ENCODE measurements at regions not wholly inside any gene's neighbourhood (a gene's known extent, or its start where the extent isn't known, plus 50 kb on each side); places are given as distances from the start of the nearest gene placed in this dataset.

DNA sequence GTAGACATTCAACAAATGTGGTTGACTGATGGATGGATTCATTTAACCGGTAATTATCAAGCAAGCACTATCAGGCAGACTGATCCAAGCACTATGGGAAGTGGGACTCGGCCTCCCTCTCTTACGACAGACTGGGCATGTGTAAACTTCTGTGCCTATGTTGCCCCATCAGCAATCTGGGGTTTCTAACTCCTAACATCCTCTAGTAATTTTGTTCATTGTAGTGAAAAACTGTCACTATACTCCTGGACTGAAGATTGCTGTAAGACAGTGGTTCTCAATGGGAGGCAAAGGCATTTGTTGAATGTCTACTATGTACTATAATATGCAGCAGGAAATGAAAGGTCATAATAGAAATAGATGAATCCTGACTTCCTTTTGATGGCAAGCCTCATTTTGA is 51.2 kb upstream of the CREB1 start:
- no CpG with 5 or more reads among the region's 3 CpGs for WGBS, 2 experiments (ENCODE audit: extremely low coverage in 2 of 2, insufficient read length in 1 of 2)
- Histone ChIP-seq H3K79me1 (ENCODE audit: low read depth in 1 of 2, low read length in 2 of 2) (no peaks in the 10 kb centered on the region; a peak in 1 of 4 replicates), H3K27me3 (ENCODE audit: control insufficient read depth, insufficient read depth, low read length) (no peaks in the 10 kb centered on the region), H2BK15ac (ENCODE audit: low read depth, low read length) (peak overlapping the region; percentile 25; the same call in 1 of the 3 replicates), H2BK20ac (ENCODE audit: low read depth, low read length) (0 out of 2 replicates have a peak overlapping the region, but pooled peaks have one; percentile 2), H3K4me1 (ENCODE audit: control insufficient read depth, insufficient read depth, low read length) (peaks cover 13% of the 10 kb centered on the region), H3K23ac (ENCODE audit: low read depth, low read length) (no peak overlapping the region), H2AK5ac (ENCODE audit: low read depth, low read length) (peak overlapping the region; percentile 81; the same call in 1 of the 2 replicates), H3K56ac (ENCODE audit: extremely low read depth, insufficient read depth, low read length) (no peak overlapping the region), H4K20me1 (ENCODE audit: insufficient read depth, low read length) (no peaks in the 10 kb centered on the region), H4K91ac (ENCODE audit: insufficient read depth, low read depth, low read length) (peak overlapping the region; percentile 10; the same call in 1 of the 2 replicates), H3K9ac (ENCODE audit: low read depth, low read length) (peak overlapping the region; percentile 46; the same call in 1 of the 2 replicates), H2AFZ (replicated peaks; ENCODE audit: low read length, poor library complexity) (no peak overlapping the region), H3K4me3 (ENCODE audit: insufficient read depth, low read depth, low read length) (no peak overlapping the region), H3K9me3 (ENCODE audit: control insufficient read depth, insufficient read depth, low read length) (no peaks in the 10 kb centered on the region), H2BK5ac (ENCODE audit: low read depth, low read length, poor library complexity, severe bottlenecking) (no peak overlapping the region), H3K36me3 (ENCODE audit: control insufficient read depth, insufficient read depth, low read length) (no peaks in the 10 kb centered on the region), H3K18ac (ENCODE audit: low read depth, low read length) (peak overlapping the region; percentile 46; the same call in 1 of the 2 replicates), H3K4ac (ENCODE audit: low read depth, low read length) (no peak overlapping the region; the same call in 1 of the 2 replicates), H3K14ac (replicated peaks; ENCODE audit: low read depth, low read length) (peak overlapping the region; percentile 6; the same call in 1 of the 2 replicates), H3K4me2 (ENCODE audit: low read depth, low read length) (no peak overlapping the region), H2AK9ac (replicated peaks; ENCODE audit: low read depth, low read length, poor library complexity) (no peak overlapping the region), H4K8ac (ENCODE audit: low read depth in 2 of 2, low read length in 2 of 2) (no peak overlapping the region), H3K27ac (ENCODE audit: insufficient read depth, low read length) (no peak overlapping the region), H3K9me1 (ENCODE audit: insufficient read depth, low read length) (peaks cover 12% of the 10 kb centered on the region), H2BK120ac (ENCODE audit: low read depth, low read length) (no peak overlapping the region), H4K5ac (ENCODE audit: low read depth, low read length) (no peak overlapping the region)
- no peak; the same call in 1 of the 2 replicates for ATAC-seq (ENCODE audit: low read depth)
- POLR2A ChIA-PET (ENCODE audit: unreplicated experiment), result no interaction called here
- dilution Hi-C loops (cut with HindIII; ENCODE audit: low sequenced_read_pairs, unreplicated experiment), result no loop called here
- TF ChIP-seq, protein P1, sequence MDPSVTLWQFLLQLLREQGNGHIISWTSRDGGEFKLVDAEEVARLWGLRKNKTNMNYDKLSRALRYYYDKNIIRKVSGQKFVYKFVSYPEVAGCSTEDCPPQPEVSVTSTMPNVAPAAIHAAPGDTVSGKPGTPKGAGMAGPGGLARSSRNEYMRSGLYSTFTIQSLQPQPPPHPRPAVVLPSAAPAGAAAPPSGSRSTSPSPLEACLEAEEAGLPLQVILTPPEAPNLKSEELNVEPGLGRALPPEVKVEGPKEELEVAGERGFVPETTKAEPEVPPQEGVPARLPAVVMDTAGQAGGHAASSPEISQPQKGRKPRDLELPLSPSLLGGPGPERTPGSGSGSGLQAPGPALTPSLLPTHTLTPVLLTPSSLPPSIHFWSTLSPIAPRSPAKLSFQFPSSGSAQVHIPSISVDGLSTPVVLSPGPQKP (IDR thresholded peaks at IDR 0.05; ENCODE audit: borderline replicate concordance, low read depth, low read length), result no peak
- in situ Hi-C loops (cut with MboI; ENCODE audit: low sequenced_read_pairs), result loop anchor here (10.0 to 25.0 kb wide), 2 partner anchors 584 to 784 kb away; no protein-coding TSS in a partner anchor
- intact Hi-C loops (cut with micrococcal nuclease), result no loop called here
- CTCF ChIA-PET, result no interaction called here
- DNase-seq, result no peak
- no TSS peak for BruUV-seq (replicated peaks)

All from IMR-90 (cell line).